ENCODE measurements at regions not wholly inside any gene's neighbourhood (a gene's known extent, or its start where the extent isn't known, plus 50 kb on each side); places are given as distances from the start of the nearest gene placed in this dataset.
A peak's percentile ranks its signal among the peaks of the same experiment; 100 is the strongest.

- Histone ChIP-seq H3K27me3 (ENCODE audit: control insufficient read depth in 5 of 5, insufficient read depth in 4 of 5, low read length in 5 of 5) (no peaks in the 10 kb centered on the region), H3K4me3 (ENCODE audit: low read depth in 1 of 5, low read length in 5 of 5) (no peak overlapping the region), H3K9me3 (ENCODE audit: control insufficient read depth in 5 of 5, low read length in 5 of 5) (peaks cover 0 to 2% (median 0%) of the 10 kb centered on the region in 5 donors), H3K9ac (ENCODE audit: low read length in 5 of 5) (no peak overlapping the region), H3K36me3 (ENCODE audit: control insufficient read depth in 5 of 5, insufficient read depth in 5 of 5, low read length in 5 of 5) (no peaks in the 10 kb centered on the region), H3K27ac (ENCODE audit: low read depth, low read length) (no peak overlapping the region), H3K4me1 (ENCODE audit: control insufficient read depth in 5 of 5, insufficient read depth in 5 of 5, low read length in 5 of 5) (peaks cover 8 to 45% (median 23%) of the 10 kb centered on the region in 5 donors)
Measured at GRCh38 chr12:124718036-124718435, 145.6 kb downstream of the SCARB1 start.

GRCh38 chr12:124717318-124717717 is 146.3 kb downstream of the SCARB1 start:
- Histone ChIP-seq H3K27me3 (ENCODE audit: control insufficient read depth in 5 of 5, insufficient read depth in 4 of 5, low read length in 5 of 5) (no peaks in the 10 kb centered on the region), H3K4me1 (ENCODE audit: control insufficient read depth in 5 of 5, insufficient read depth in 5 of 5, low read length in 5 of 5) (peaks cover 8 to 49% (median 26%) of the 10 kb centered on the region in 5 donors)

GRCh38 chr12:124716208-124717130 is 147.2 kb downstream of the SCARB1 start:
- Histone ChIP-seq H3K36me3 (ENCODE audit: control insufficient read depth in 5 of 5, insufficient read depth in 5 of 5, low read length in 5 of 5) (no peaks in the 10 kb centered on the region), H3K4me1 (ENCODE audit: control insufficient read depth in 5 of 5, insufficient read depth in 5 of 5, low read length in 5 of 5) (peaks cover 8 to 45% (median 25%) of the 10 kb centered on the region in 5 donors), H3K9ac (ENCODE audit: low read length in 5 of 5) (no peak overlapping the region), H3K9me3 (ENCODE audit: control insufficient read depth in 5 of 5, low read length in 5 of 5) (no peaks in the 10 kb centered on the region), H3K4me3 (ENCODE audit: low read depth in 1 of 5, low read length in 5 of 5) (no peak overlapping the region), H3K27me3 (ENCODE audit: control insufficient read depth in 5 of 5, insufficient read depth in 4 of 5, low read length in 5 of 5) (no peaks in the 10 kb centered on the region), H3K27ac (ENCODE audit: low read depth, low read length) (no peak overlapping the region)

More at GRCh38 chr12:124717318-124717717, 146.3 kb downstream of the SCARB1 start:
- no peak overlapping the region for H3K27ac ChIP-seq (ENCODE audit: low read depth, low read length)
- H3K9ac ChIP-seq (ENCODE audit: low read length in 5 of 5): no peak overlapping the region
- no peaks in the 10 kb centered on the region for H3K9me3 ChIP-seq (ENCODE audit: control insufficient read depth in 5 of 5, low read length in 5 of 5)
- no peaks in the 10 kb centered on the region for H3K36me3 ChIP-seq (ENCODE audit: control insufficient read depth in 5 of 5, insufficient read depth in 5 of 5, low read length in 5 of 5)
- H3K4me3 ChIP-seq (ENCODE audit: low read depth in 1 of 5, low read length in 5 of 5): no peak overlapping the region

GRCh38 chr12:124715121-124715990 is 147.9 kb upstream of the NCOR2 start:
- Histone ChIP-seq H3K9me3 (ENCODE audit: control insufficient read depth in 5 of 5, low read length in 5 of 5) (no peaks in the 10 kb centered on the region), H3K27me3 (ENCODE audit: control insufficient read depth in 5 of 5, insufficient read depth in 4 of 5, low read length in 5 of 5) (no peaks in the 10 kb centered on the region), H3K9ac (ENCODE audit: low read length in 5 of 5) (no peak overlapping the region), H3K36me3 (ENCODE audit: control insufficient read depth in 5 of 5, insufficient read depth in 5 of 5, low read length in 5 of 5) (no peaks in the 10 kb centered on the region), H3K4me1 (ENCODE audit: control insufficient read depth in 5 of 5, insufficient read depth in 5 of 5, low read length in 5 of 5) (peaks cover 8 to 34% (median 14%) of the 10 kb centered on the region in 5 donors), H3K27ac (ENCODE audit: low read depth, low read length) (no peak overlapping the region), H3K4me3 (ENCODE audit: low read depth in 1 of 5, low read length in 5 of 5) (no peak overlapping the region)

- peaks cover 8 to 27% (median 11%) of the 10 kb centered on the region in 5 donors for H3K4me1 ChIP-seq (ENCODE audit: control insufficient read depth in 5 of 5, insufficient read depth in 5 of 5, low read length in 5 of 5)
- peak overlapping the region; percentile 86 for H3K27ac ChIP-seq (ENCODE audit: low read depth, low read length)
- peak overlapping the region; percentile 3 to 71 (median 55) for H3K9ac ChIP-seq (ENCODE audit: low read length in 5 of 5)
- peak overlapping the region; percentile 30 to 57 (median 50) for H3K4me3 ChIP-seq (ENCODE audit: low read depth in 1 of 5, low read length in 5 of 5)
- no peaks in the 10 kb centered on the region for H3K36me3 ChIP-seq (ENCODE audit: control insufficient read depth in 5 of 5, insufficient read depth in 5 of 5, low read length in 5 of 5)
- H3K27me3 ChIP-seq (ENCODE audit: control insufficient read depth in 5 of 5, insufficient read depth in 4 of 5, low read length in 5 of 5): no peaks in the 10 kb centered on the region
- no peaks in the 10 kb centered on the region for H3K9me3 ChIP-seq (ENCODE audit: control insufficient read depth in 5 of 5, low read length in 5 of 5)
Measured at GRCh38 chr12:124713436-124714082, 146.1 kb upstream of the NCOR2 start.

GRCh38 chr12:124713041-124713435 is 145.6 kb upstream of the NCOR2 start:
- H3K9ac ChIP-seq (ENCODE audit: low read length in 5 of 5): peak overlapping the region in 4 of 5 donors; percentile 33 to 71 (median 56)
- H3K27me3 ChIP-seq (ENCODE audit: control insufficient read depth in 5 of 5, insufficient read depth in 4 of 5, low read length in 5 of 5): no peaks in the 10 kb centered on the region
- H3K9me3 ChIP-seq (ENCODE audit: control insufficient read depth in 5 of 5, low read length in 5 of 5): peaks cover 0 to 1% (median 0%) of the 10 kb centered on the region in 5 donors
- H3K36me3 ChIP-seq (ENCODE audit: control insufficient read depth in 5 of 5, insufficient read depth in 5 of 5, low read length in 5 of 5): no peaks in the 10 kb centered on the region
- peak overlapping the region; percentile 86 for H3K27ac ChIP-seq (ENCODE audit: low read depth, low read length)
- H3K4me1 ChIP-seq (ENCODE audit: control insufficient read depth in 5 of 5, insufficient read depth in 5 of 5, low read length in 5 of 5): peaks cover 8 to 27% (median 11%) of the 10 kb centered on the region in 5 donors
- peak overlapping the region in 3 of 5 donors; percentile 50 to 55 (median 50) for H3K4me3 ChIP-seq (ENCODE audit: low read depth in 1 of 5, low read length in 5 of 5)

DNA sequence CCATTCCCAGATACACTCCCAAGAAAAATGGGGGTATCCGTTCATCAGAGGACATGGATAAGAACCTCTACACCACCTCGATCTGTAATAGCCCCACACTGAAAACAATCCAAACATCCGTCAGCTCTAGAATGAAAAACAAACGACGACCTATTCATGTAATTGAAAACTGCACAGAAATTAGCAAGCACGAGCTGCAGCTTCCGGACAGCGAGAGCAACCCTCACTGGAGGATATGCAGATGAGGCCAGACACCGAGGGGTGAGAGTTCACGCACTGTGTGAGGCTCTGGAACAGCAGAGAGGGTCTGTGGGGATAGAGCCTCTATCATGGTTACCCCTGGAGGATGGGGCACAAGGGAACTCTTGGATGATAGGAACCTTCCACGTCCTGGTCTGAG is 143.9 kb upstream of the NCOR2 start:
- no peak overlapping the region for H3K9ac ChIP-seq (ENCODE audit: low read length in 5 of 5)
- no peaks in the 10 kb centered on the region for H3K36me3 ChIP-seq (ENCODE audit: control insufficient read depth in 5 of 5, insufficient read depth in 5 of 5, low read length in 5 of 5)
- H3K4me1 ChIP-seq (ENCODE audit: control insufficient read depth in 5 of 5, insufficient read depth in 5 of 5, low read length in 5 of 5): peaks cover 9 to 23% (median 11%) of the 10 kb centered on the region in 5 donors
- H3K27me3 ChIP-seq (ENCODE audit: control insufficient read depth in 5 of 5, insufficient read depth in 4 of 5, low read length in 5 of 5): no peaks in the 10 kb centered on the region
- peaks cover 0 to 7% (median 4%) of the 10 kb centered on the region in 5 donors for H3K9me3 ChIP-seq (ENCODE audit: control insufficient read depth in 5 of 5, low read length in 5 of 5)
- no peak overlapping the region for H3K4me3 ChIP-seq (ENCODE audit: low read depth in 1 of 5, low read length in 5 of 5)
- H3K27ac ChIP-seq (ENCODE audit: low read depth, low read length): no peak overlapping the region

- Histone ChIP-seq H3K9me3 (ENCODE audit: control insufficient read depth in 5 of 5, low read length in 5 of 5) (peaks cover 0 to 7% (median 4%) of the 10 kb centered on the region in 5 donors), H3K27ac (ENCODE audit: low read depth, low read length) (no peak overlapping the region), H3K36me3 (ENCODE audit: control insufficient read depth in 5 of 5, insufficient read depth in 5 of 5, low read length in 5 of 5) (no peaks in the 10 kb centered on the region), H3K27me3 (ENCODE audit: control insufficient read depth in 5 of 5, insufficient read depth in 4 of 5, low read length in 5 of 5) (no peaks in the 10 kb centered on the region), H3K4me1 (ENCODE audit: control insufficient read depth in 5 of 5, insufficient read depth in 5 of 5, low read length in 5 of 5) (peaks cover 9 to 21% (median 11%) of the 10 kb centered on the region in 5 donors), H3K9ac (ENCODE audit: low read length in 5 of 5) (no peak overlapping the region), H3K4me3 (ENCODE audit: low read depth in 1 of 5, low read length in 5 of 5) (no peak overlapping the region)
Measured at GRCh38 chr12:124709722-124710687, 142.6 kb upstream of the NCOR2 start.

DNA sequence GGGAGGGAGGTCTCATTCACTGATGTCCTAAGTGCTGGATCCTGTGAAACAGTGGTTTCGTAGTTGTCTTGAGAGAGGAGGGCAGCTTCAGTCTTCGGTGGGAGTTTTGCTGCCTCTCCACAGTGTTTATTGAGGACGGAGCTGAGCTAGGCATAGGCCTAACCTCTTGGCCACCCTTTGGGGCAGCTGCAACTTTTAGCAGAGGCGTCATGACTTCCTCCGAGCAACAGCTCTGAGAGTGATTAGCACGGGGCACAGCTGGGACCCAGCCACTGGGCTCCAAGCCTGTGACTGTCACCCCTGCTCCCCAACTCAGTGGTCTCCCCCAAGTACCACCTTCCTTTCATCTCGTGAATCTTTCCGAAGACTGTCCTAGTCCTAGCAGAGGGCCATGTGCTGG is 139.9 kb upstream of the NCOR2 start:
- Histone ChIP-seq H3K4me1 (ENCODE audit: control insufficient read depth in 5 of 5, insufficient read depth in 5 of 5, low read length in 5 of 5) (peaks cover 0 to 5% (median 0%) of the 10 kb centered on the region in 5 donors), H3K36me3 (ENCODE audit: control insufficient read depth in 5 of 5, insufficient read depth in 5 of 5, low read length in 5 of 5) (no peaks in the 10 kb centered on the region), H3K27me3 (ENCODE audit: control insufficient read depth in 5 of 5, insufficient read depth in 4 of 5, low read length in 5 of 5) (no peaks in the 10 kb centered on the region), H3K9me3 (ENCODE audit: control insufficient read depth in 5 of 5, low read length in 5 of 5) (peaks cover 0 to 7% (median 4%) of the 10 kb centered on the region in 5 donors), H3K4me3 (ENCODE audit: low read depth in 1 of 5, low read length in 5 of 5) (no peak overlapping the region), H3K27ac (ENCODE audit: low read depth, low read length) (no peak overlapping the region), H3K9ac (ENCODE audit: low read length in 5 of 5) (no peak overlapping the region)
